Posterior cingulate gyrus (tissue), 11 donors: ENCODE measurements at regions not wholly inside any gene's neighbourhood (a gene's known extent, or its start where the extent isn't known, plus 50 kb on each side); places are given as distances from the start of the nearest gene placed in this dataset.
A peak's percentile ranks its signal among the peaks of the same experiment; 100 is the strongest.

Experiments
- DNase-seq, 10 donors: peaks; one replicate each; pipeline versions ENCODE4 v3.0.0 to v3.0.0-alpha.2; 2020 to 2021; ENCODE audit warnings: mixed read lengths in 3 of 10
- intact Hi-C: fragments of 100-400 bp; cut with DNase I; formaldehyde crosslinking; loops from one replicate; pipeline ENCODE4 v1.15.1; 2023

GRCh38 chr7:70846208-70846607 lies 285.7 kb upstream of the GALNT17 start:
- intact Hi-C loops, result no loop called here

GRCh38 chr7:70849580-70850235 lies 282.2 kb upstream of the GALNT17 start:
- intact Hi-C loops, result no loop called here
- no peak for DNase-seq

More at GRCh38 chr7:70846208-70846607, 285.7 kb upstream of the GALNT17 start:
- peak in 1 of 10 donors; percentile 74 for DNase-seq

GRCh38 chr7:70855373-70855772 lies 276.6 kb upstream of the GALNT17 start:
- DNase-seq, result no peak
- intact Hi-C loops, result no loop called here

GRCh38 chr7:70856901-70857630 lies 274.9 kb upstream of the GALNT17 start:
- intact Hi-C loops, result loop anchor here (1.0 kb wide), 1 partner anchor 876 kb away; no protein-coding TSS in a partner anchor
- DNase-seq, result peak; percentile 65 to 97 (median 86)

GRCh38 chr7:70857793-70858545 lies 274.0 kb upstream of the GALNT17 start:
- intact Hi-C loops, result loop anchor here (1.0 kb wide), 1 partner anchor 875 kb away; no protein-coding TSS in a partner anchor
- no peak for DNase-seq

DNA sequence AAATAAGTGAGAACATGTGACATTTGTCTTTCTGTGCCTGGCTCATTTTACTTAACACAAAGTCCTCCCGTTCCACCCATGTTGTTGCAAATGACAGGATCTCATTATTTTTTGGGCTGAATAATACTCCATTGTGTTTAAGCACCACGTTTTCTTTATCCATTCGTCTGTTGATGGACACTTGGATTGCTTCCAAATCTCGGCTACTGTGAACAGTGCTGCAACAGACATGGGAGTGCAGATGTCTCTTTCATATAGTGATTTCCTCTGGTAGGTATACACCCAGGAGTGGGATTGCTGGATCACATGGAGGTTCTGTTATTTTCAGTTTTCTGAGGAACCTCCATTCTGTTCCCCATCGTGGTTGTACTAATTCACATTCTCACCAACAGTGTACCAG lies 264.4 kb upstream of the GALNT17 start:
- DNase-seq, result no peak
- intact Hi-C loops, result no loop called here

DNA sequence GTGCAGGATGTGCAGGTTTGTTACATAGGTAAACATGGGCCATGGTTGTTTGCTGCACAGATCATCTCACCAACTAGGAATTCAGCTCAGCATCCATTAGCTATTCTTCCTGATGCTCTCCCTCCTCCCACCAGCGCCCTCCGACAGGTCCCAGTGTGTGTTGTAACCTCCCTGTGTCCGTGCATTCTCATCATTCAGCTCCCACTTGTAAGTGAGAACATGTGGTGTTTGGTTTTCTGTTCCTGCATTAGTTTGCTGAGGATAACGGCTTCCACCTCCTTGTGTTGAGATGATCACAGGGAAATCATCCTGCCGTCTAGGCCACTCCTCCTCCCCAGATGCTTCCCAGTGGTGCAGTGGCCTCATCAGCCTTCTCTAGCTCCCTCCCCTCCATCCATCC lies 261.6 kb upstream of the GALNT17 start:
- DNase-seq, result no peak
- intact Hi-C loops, result no loop called here

DNA sequence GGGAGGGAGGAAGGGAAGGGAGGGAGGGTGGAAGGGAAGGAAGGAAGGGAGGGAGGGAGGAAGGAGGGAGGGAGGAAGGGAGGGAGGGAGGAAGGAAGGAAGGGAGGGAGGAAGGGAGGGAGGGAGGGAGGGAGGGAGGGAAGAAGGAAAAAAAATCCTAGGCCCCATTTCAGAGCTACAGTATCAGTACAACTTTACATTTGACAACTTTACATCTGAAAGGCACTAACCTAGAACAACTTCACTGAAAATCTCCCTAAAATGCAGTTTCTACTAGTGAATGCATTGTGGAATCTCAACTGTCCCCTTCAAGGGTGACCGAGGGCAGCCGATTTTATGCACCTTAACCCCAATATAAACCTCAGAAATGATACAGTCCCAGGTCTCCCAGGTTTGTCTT lies 259.8 kb upstream of the GALNT17 start:
- intact Hi-C loops, result no loop called here
- DNase-seq, result no peak

GRCh38 chr7:70881167-70881847 lies 250.6 kb upstream of the GALNT17 start:
- no peak for DNase-seq
- intact Hi-C loops, result no loop called here

DNA sequence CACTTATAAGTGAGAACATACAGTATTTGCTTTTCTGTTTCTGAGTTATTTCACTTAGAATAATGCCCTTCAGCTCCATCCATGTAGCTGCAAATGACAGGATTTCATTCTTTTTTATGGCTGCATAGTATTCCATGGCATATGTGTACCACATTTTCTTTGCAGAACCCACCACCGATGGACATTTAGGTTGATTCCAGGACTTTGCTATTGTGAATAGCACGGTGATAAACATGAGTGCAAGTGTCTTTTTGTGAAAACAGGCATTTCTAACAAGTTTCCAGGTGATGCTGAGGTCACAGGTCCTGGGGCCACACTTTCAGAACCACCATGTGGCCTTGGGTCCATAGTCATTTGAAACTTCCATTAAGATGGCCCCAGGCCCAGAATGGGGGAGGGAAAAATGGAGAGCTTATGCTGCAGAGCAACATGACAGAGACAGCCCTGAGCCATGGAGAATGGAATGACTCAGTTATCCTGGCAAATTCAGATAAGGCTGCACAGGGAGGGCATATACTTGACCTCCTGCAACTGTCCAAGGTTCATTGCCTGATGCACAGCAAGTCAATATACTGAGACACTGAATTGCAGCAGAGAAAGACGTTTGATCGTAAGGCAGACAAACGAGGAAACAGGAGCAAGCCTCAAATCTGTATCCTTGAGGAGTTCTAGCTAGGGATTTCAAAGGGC lies 248.0 kb upstream of the GALNT17 start:
- intact Hi-C loops, result no loop called here
- DNase-seq, result no peak

- no peak for DNase-seq
- intact Hi-C loops, result no loop called here
These were observed 247.5 kb upstream of the GALNT17 start for GRCh38 chr7:70884440-70884764.

GRCh38 chr7:70884809-70885208 lies 247.1 kb upstream of the GALNT17 start:
- intact Hi-C loops, result no loop called here

DNA sequence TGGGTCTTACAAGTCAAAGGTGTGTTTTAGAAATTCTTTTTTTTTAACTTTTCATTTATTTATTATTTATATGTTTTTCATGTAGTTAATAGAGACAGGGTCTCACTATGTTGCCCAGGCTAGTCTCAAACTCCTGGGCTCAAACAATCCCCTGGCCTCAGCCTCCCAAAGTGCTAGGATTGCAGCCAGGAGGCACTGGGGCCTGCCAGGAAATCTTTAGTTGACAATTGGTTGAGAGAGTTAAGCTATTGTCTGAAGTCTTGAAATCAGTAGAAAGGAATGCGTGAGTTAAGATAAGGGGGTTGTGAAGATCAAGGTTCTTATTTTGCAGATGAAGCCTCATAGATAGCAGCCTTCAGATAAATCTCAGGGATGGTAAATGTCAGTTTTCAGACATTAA lies 245.4 kb upstream of the GALNT17 start:
- intact Hi-C loops, result no loop called here
- no peak for DNase-seq

More at GRCh38 chr7:70884809-70885208, 247.1 kb upstream of the GALNT17 start:
- no peak for DNase-seq

- no peak for DNase-seq
- intact Hi-C loops, result no loop called here
These were observed 244.8 kb upstream of the GALNT17 start for GRCh38 chr7:70887186-70887585.

DNA sequence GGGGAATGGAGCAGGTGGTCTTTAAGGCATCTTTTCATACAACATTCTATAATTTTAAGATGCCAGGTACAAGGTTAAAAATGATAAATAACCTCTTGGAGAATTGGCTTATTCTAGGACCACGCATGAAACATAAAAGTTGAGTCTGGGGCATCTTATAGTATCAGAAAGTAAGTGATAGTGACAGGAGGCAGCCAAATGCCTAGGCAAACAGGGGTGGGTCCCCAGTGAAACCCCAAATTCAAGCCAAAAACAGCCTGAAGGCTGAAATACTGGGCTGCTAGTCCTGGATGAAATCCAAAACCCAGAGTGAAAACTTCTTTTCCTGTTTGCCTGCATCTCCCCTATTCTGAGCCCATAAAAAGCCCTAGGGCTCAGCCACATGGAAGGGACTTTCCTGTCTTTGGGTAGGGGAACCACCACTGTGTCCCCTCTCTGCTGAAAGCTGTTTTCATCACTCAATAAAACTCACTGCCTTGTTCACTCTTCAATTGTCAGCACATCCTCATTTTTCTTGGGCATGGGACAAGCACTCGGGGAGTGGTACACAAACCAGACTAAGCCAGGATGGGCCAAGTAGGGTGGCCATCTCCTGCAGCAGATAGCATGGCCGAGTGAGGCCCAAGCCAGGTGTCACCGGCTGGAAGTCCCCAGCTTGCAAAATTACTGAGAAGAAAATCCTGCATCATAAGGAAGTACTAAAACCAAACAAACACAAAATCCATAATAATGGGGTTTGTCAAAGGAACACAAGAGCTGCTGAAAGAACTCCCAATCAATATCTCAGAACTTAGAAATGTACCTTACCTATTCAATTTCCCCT lies 241.6 kb upstream of the GALNT17 start:
- DNase-seq, result no peak

DNA sequence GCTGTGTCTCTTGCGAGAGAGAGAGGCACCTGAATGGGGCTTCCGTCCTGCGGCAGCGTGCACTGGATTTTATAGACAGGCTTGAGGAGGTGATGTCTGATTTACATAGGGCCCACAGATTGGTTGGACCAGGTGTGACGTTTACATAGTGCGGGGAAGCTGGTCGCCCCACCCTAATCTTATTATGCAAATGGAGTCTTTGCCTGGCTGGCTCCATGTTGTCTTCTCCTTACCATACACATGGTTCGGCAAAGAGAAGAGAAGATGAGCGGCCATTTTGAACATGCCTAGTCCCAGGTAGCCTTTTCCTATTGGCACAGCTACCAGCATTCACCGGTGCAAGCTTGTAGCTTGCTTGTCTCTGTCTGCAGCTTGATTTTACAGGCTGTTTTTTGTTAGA lies 238.5 kb upstream of the GALNT17 start:
- no peak for DNase-seq
- intact Hi-C loops, result no loop called here

More for the DNA sequence above, 241.6 kb upstream of the GALNT17 start:
- intact Hi-C loops, result no loop called here

DNA sequence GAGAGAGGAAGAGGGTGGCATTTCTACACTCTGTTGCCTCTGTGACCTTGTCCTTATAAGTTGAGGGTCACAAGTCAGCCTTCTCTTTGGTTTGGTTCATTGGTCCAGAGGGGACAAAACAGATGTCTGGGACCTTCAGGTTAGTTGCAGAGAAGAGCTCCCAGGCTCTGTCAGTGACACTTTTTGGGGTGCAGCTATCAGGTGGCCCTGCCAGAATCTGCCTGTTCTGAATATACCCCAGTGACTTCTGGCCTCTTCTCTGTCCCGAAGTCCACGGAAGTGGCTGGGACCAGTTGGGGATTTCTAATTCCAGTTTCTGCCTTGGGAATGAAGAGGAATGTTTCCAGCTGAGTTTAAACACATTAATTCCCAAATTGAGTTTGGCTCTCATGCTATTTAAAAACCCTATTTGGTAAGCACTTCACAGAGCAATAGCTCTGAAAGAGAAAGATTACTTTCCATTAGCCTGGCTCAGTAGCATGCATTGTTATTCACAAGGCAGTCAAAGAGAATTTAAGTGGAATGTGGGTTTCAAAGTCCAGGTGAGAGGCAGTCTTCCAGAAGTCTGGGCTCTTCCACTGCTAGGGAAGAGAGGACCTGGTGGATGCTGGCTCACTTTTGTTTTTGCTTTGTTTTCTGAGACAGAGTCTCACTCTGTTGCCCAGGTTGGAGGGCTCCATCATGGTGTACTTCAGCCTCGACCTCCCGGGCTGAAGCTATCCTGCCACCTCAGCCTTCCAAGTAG lies 237.8 kb upstream of the GALNT17 start:
- intact Hi-C loops, result no loop called here
- no peak for DNase-seq

- intact Hi-C loops, result no loop called here
- peak in 1 of 10 donors; percentile 77 for DNase-seq
These were observed 237.1 kb upstream of the GALNT17 start for GRCh38 chr7:70894799-70895198.
